ENCODE measurements at regions not wholly inside any gene's neighbourhood (a gene's known extent, or its start where the extent isn't known, plus 50 kb on each side); places are given as distances from the start of the nearest gene placed in this dataset.

DNA sequence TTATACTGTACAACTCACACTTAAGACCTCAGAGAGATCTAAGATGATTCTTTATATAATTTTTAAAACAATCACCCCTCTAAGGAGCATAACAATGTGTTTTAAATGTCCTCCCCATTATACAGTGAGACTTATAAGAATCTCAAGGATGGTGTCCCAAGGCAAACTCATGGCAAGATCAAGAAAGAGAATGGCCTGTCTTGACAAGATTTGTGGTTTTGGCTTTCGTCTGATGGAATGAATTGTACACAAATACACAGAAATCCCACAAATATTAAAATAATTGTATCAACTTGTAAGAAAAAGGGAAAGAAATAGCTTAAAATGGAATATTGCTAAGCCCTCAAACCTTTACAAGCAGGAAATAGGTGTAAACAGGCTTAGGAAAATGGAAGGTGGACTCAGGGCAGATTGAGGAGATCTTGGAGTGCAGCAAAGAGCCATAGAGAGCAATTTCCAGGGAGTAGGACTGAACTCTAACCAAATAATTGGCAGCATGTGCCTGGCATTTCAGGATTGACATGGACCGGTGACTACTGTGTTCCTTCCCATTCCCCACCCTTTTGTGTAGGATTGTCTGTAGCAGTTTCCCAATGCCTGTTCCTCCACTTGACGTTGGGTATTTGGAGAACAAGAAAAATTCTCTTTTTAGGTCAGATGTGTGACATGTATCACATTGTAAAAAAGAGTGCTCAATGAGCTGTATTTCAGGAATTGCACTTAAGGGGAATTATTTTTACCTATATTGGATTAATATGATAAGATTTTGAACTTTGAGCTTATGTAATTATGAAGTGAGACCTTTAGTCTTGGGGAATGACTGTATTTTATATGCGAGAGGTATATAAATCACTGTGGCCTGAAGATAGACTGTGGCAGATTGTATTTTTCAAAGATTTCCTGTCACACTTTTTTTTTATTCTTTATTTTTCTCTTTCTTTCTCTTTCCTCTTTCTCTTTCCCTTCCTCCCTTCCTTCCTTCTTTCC, 317.8 kb upstream of the SLITRK3 start:
- TF ChIP-seq CTCF (IDR thresholded peaks at IDR 0.05; ENCODE audit: low read depth, low read length, missing control alignments): no peak
- no peak overlapping the region for H3K4me3 ChIP-seq (ENCODE audit: low read depth, low read length)
- DNase-seq (ENCODE audit: low read depth): no peak

DNA sequence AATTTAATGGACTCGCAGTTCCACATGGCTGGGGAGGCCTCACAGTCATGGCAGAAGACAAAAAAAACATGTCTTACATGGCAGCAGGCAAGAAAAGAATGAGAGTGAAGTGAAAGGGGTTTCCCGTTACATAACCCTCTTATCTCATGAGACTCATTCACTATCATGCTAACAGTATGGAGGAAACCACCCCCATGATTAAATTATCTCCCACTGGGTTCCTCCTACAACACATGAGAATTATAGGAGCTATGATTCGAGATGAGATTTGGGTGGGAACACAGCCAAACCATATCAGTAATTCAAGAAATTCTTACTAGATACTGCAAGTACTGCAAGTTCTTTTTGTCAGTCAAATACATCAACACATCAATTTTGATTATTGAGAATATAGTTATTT, 311.4 kb upstream of the SLITRK3 start:
- DNase-seq (ENCODE audit: low read depth): no peak
- TF ChIP-seq CTCF (IDR thresholded peaks at IDR 0.05; ENCODE audit: low read depth, low read length, missing control alignments): no peak
- H3K4me3 ChIP-seq (ENCODE audit: low read depth, low read length): no peak overlapping the region

GRCh38 chr3:165507060-165507459, 310.9 kb upstream of the SLITRK3 start:
- H3K4me3 ChIP-seq (ENCODE audit: low read depth, low read length): no peak overlapping the region
- DNase-seq (ENCODE audit: low read depth): no peak
- TF ChIP-seq CTCF (IDR thresholded peaks at IDR 0.05; ENCODE audit: low read depth, low read length, missing control alignments): no peak

DNA sequence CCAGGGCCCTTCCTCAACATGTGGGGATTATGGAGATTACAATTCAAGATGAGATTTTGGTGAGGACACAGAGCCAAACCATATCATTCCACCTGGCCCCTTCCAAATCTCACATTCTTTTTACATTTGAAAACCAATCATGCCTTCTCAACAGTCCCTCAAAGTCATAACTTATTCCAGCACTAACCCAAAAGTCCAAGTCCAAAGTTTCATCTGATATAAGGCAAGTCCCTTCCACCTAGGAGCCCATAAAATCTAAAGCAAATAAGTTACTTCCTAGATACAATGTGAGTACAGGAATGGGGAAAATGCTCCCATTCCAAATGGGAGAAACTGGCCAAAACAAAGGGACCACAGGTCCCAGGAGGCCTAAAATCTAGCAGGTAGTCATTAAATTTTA, 309.5 kb upstream of the SLITRK3 start:
- H3K4me3 ChIP-seq (ENCODE audit: low read depth, low read length): no peak overlapping the region
- DNase-seq (ENCODE audit: low read depth): no peak
- no peak for TF ChIP-seq CTCF (IDR thresholded peaks at IDR 0.05; ENCODE audit: low read depth, low read length, missing control alignments)

GRCh38 chr3:165504554-165504953, 308.4 kb upstream of the SLITRK3 start:
- no peak for DNase-seq (ENCODE audit: low read depth)
- no peak for TF ChIP-seq CTCF (IDR thresholded peaks at IDR 0.05; ENCODE audit: low read depth, low read length, missing control alignments)
- H3K4me3 ChIP-seq (ENCODE audit: low read depth, low read length): no peak overlapping the region

DNA sequence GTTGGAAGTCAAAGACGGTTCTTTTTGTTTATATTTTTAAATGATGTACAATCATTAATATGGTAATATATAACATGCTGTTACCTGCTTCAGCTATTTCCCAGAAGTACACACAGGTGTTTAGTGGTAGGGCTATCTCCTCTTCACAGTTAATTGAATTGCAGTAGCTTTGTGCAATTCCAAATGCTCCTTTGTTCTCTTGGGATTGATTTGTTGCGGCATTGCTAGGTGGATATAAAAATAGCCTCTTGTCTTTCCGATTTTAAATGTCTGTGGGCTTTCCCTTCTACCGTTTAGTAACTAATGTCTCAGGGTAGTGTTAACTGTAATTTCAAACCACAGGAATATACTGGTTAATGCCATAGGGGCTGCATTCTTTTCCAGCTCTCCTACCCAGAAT, 307.6 kb upstream of the SLITRK3 start:
- DNase-seq (ENCODE audit: low read depth): no peak
- TF ChIP-seq CTCF (IDR thresholded peaks at IDR 0.05; ENCODE audit: low read depth, low read length, missing control alignments): no peak
- H3K4me3 ChIP-seq (ENCODE audit: low read depth, low read length): no peak overlapping the region

DNA sequence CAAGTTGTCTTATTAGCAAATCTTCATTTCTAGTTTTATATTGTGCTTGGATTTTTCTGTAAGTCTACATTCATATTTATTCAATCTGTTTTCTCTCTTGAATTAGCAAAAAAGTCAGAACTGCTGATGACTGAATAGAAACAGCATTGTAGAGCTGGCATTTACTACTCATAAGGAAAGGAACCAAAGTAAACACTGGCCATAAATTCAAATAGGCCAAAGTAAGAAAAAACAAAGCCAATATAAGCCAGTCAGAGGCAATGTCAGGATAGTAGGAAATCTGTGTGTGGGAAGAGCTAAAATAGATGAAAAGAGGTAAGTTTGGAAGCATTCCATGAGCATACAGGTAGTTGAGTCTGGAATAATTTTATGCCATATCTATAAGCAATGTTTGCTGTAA, 307.2 kb upstream of the SLITRK3 start:
- no peak for TF ChIP-seq CTCF (IDR thresholded peaks at IDR 0.05; ENCODE audit: low read depth, low read length, missing control alignments)
- H3K4me3 ChIP-seq (ENCODE audit: low read depth, low read length): no peak overlapping the region
- DNase-seq (ENCODE audit: low read depth): no peak

Measured in GM12864 (cell line).